ENCODE measurements at regions not wholly inside any gene's neighbourhood (a gene's known extent, or its start where the extent isn't known, plus 50 kb on each side); places are given as distances from the start of the nearest gene placed in this dataset.
"Not testable (repeated sequence)": the region's sequence is repeated elsewhere in the genome, so short reads cannot be mapped to it uniquely, and the experiment has no call there.

DNA sequence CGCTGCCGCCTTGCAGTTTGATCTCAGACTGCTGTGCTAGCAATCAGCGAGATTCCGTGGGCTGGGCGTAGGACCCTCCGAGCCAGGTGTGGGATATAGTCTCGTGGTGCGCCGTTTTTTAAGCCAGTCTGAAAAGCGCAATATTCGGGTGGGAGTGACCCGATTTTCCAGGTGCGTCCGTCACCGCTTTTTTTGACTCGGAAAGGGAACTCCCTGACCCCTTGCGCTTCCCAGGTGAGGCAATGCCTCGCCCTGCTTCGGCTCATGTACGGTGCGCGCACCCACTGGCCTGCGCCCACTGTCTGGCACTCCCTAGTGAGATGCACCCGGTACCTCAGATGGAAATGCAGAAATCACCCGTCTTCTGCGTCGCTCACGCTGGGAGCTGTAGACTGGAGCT lies 512.1 kb upstream of the GRID2 start:
- TF ChIP-seq CTCF (conservative IDR thresholded peaks at IDR 0.05 in 1 of 2, IDR thresholded peaks at IDR 0.05 in 1 of 2; ENCODE audit: low read depth in 1 of 2, low read length in 2 of 2); EZH2 (IDR thresholded peaks at IDR 0.05; ENCODE audit: low read length, missing control alignments): not testable (repeated sequence)
